Thoracic aorta (tissue), 2 donors: ENCODE measurements at regions not wholly inside any gene's neighbourhood (a gene's known extent, or its start where the extent isn't known, plus 50 kb on each side); places are given as distances from the start of the nearest gene placed in this dataset.

ENCODE experiments used
- ATAC-seq: fragments of 150-250 bp; one replicate; pipeline ENCODE4 v1.8.0; 2017; ENCODE audit warnings: low read depth; ENCODE audit not compliant: insufficient number of reproducible peaks, low FRiP score
- DNase-seq: peaks from one replicate; pipeline ENCODE4 v3.0.0-alpha.2; 2020; ENCODE audit warnings: low spot score
- H3K27ac ChIP-seq, 2 donors: fragments of 200-600 bp; sonication (generic); 1 replicate in 1 of 2; 2 replicates in 1 of 2; pipeline ENCODE4 v1.5.1; 2016; ENCODE audit warnings: mild to moderate bottlenecking in 2 of 2, moderate library complexity in 2 of 2
- H3K27me3 ChIP-seq: fragments of 200-600 bp; sonication (generic); replicated peaks from 2 replicates; pipeline ENCODE4 v1.6.0; 2016; ENCODE audit warnings: mild to moderate bottlenecking; ENCODE audit not compliant: insufficient read depth
- H3K36me3 ChIP-seq: fragments of 200-600 bp; sonication (generic); one replicate; pipeline ENCODE4 v1.5.1; 2016
- H3K4me1 ChIP-seq, 2 donors: fragments of 200-600 bp; sonication (generic); 1 replicate in 1 of 2; 2 replicates in 1 of 2; pipeline versions ENCODE4 v1.5.1 to v1.6.0; 2016; ENCODE audit warnings: low read depth in 2 of 2, mild to moderate bottlenecking in 1 of 2; ENCODE audit not compliant: control insufficient read depth in 1 of 2
- H3K4me3 ChIP-seq: fragments of 200-600 bp; sonication (generic); 2 replicates; pipeline ENCODE4 v1.5.1; 2016; ENCODE audit warnings: mild to moderate bottlenecking
- H3K9me3 ChIP-seq: fragments of 200-600 bp; sonication (generic); 2 replicates; pipeline ENCODE4 v1.5.1; 2016
- TF ChIP-seq, protein P1 (sequence below): fragments of 200-600 bp; sonication (generic); IDR thresholded peaks from one replicate; pipeline ENCODE4 v1.5.1; 2019; ENCODE audit warnings: antibody characterized with exemption

- Histone ChIP-seq H3K27me3 (no peaks in the 10 kb centered on the region), H3K27ac (no peak overlapping the region), H3K4me3 (no peak overlapping the region), H3K36me3 (no peaks in the 10 kb centered on the region), H3K9me3 (no peaks in the 10 kb centered on the region), H3K4me1 (no peaks in the 10 kb centered on the region)
- TF ChIP-seq, protein P1, sequence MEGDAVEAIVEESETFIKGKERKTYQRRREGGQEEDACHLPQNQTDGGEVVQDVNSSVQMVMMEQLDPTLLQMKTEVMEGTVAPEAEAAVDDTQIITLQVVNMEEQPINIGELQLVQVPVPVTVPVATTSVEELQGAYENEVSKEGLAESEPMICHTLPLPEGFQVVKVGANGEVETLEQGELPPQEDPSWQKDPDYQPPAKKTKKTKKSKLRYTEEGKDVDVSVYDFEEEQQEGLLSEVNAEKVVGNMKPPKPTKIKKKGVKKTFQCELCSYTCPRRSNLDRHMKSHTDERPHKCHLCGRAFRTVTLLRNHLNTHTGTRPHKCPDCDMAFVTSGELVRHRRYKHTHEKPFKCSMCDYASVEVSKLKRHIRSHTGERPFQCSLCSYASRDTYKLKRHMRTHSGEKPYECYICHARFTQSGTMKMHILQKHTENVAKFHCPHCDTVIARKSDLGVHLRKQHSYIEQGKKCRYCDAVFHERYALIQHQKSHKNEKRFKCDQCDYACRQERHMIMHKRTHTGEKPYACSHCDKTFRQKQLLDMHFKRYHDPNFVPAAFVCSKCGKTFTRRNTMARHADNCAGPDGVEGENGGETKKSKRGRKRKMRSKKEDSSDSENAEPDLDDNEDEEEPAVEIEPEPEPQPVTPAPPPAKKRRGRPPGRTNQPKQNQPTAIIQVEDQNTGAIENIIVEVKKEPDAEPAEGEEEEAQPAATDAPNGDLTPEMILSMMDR: no peak
- no peak for ATAC-seq
- DNase-seq: no peak
These were observed 248.2 kb downstream of the PARM1 start for GRCh38 chr4:75180790-75181776.

GRCh38 chr4:75180217-75180616, 247.3 kb downstream of the PARM1 start:
- Histone ChIP-seq H3K4me3 (no peak overlapping the region), H3K9me3 (no peaks in the 10 kb centered on the region), H3K36me3 (no peaks in the 10 kb centered on the region), H3K4me1 (no peaks in the 10 kb centered on the region), H3K27ac (no peak overlapping the region), H3K27me3 (no peaks in the 10 kb centered on the region)
- DNase-seq (no peak), ATAC-seq (no peak)
- TF ChIP-seq, protein P1: no peak

- no peaks in the 10 kb centered on the region for H3K4me1 ChIP-seq
- H3K27ac ChIP-seq: no peak overlapping the region
- no peaks in the 10 kb centered on the region for H3K27me3 ChIP-seq
- DNase-seq (no peak), ATAC-seq (no peak)
- TF ChIP-seq, protein P1: no peak
- H3K9me3 ChIP-seq: no peaks in the 10 kb centered on the region
- H3K4me3 ChIP-seq: no peak overlapping the region
- no peaks in the 10 kb centered on the region for H3K36me3 ChIP-seq
These were observed 246.6 kb downstream of the PARM1 start for GRCh38 chr4:75179510-75179909.

DNA sequence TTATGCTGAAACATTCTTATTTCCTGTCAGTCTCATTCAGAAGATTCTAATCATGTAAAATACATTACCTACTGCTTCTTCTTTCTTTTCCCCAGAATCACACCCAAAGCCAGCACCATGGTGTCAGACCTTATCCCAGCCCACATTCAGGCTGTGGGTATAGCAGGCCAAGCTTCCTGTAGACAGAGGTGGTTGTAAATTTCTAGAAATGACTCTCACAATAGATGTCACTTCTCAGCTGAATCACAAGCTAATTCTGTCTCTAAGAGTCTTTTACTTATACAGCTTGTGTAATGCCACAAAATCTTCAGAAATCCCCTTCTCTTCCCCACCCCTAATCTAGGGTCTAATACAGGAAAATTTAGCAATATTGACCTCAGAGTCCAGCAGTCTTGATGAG, 239.6 kb downstream of the PARM1 start:
- ATAC-seq (no peak), DNase-seq (no peak)
- TF ChIP-seq, protein P1: no peak

GRCh38 chr4:75169427-75169826, 236.5 kb downstream of the PARM1 start:
- Histone ChIP-seq H3K4me1 (no peaks in the 10 kb centered on the region), H3K9me3 (no peaks in the 10 kb centered on the region), H3K27ac (no peak overlapping the region), H3K4me3 (no peak overlapping the region), H3K27me3 (no peaks in the 10 kb centered on the region), H3K36me3 (no peaks in the 10 kb centered on the region)
- TF ChIP-seq, protein P1: no peak
- DNase-seq (no peak), ATAC-seq (no peak)

More for the DNA sequence above, 239.6 kb downstream of the PARM1 start:
- Histone ChIP-seq H3K27me3 (no peaks in the 10 kb centered on the region), H3K4me1 (no peaks in the 10 kb centered on the region), H3K36me3 (no peaks in the 10 kb centered on the region), H3K9me3 (no peaks in the 10 kb centered on the region), H3K4me3 (no peak overlapping the region), H3K27ac (no peak overlapping the region)
